H1 (cell line): ENCODE measurements at regions not wholly inside any gene's neighbourhood (a gene's known extent, or its start where the extent isn't known, plus 50 kb on each side); places are given as distances from the start of the nearest gene placed in this dataset.

Experiments
- CTCF ChIA-PET: fragments of 300-600 bp; sonication (Branson Sonifier 250); formaldehyde crosslinking; loops from one replicate; lab custom pipeline; 2021; ENCODE audit not compliant: partially characterized antibody; lab: Charles Lee
- POLR2A ChIA-PET: fragments of 300-600 bp; sonication (Branson Sonifier 250); formaldehyde crosslinking; loops from one replicate; lab custom pipeline; 2021; ENCODE audit warnings: inconsistent platforms; ENCODE audit not compliant: partially characterized antibody; lab: Charles Lee
- DNase-seq, 2 experiments: peaks; one replicate each; pipeline versions ENCODE4 v3.0.0 to v3.0.0-alpha.2; 2010 to 2022; ENCODE audit warnings: low spot score in 2 of 2, low read depth in 1 of 2, mixed read lengths in 1 of 2
- FAIRE-seq: peaks from 2 replicates; lab custom pipeline; 2011; peaks lifted over from hg19 to GRCh38; lab: Jason Lieb, UNC
- H2AFZ ChIP-seq: 2 replicates; pipeline ENCODE4 v1.8.1; 2012; ENCODE audit warnings: low read length, inconsistent platforms
- H2AK5ac ChIP-seq: 2 replicates; pipeline ENCODE4 v1.6.1; 2013; ENCODE audit warnings: low read depth, low read length
- H2BK120ac ChIP-seq: replicated peaks from 2 replicates; pipeline ENCODE3; 2013; ENCODE audit warnings: low read depth, low read length, inconsistent platforms
- H2BK12ac ChIP-seq: 2 replicates; pipeline ENCODE4 v1.6.1; 2013; ENCODE audit warnings: low read depth, low read length
- H2BK15ac ChIP-seq: 2 replicates; pipeline ENCODE4 v1.6.1; 2013; ENCODE audit warnings: low read length
- H2BK20ac ChIP-seq: 2 replicates; pipeline ENCODE4 v1.6.1; 2013; ENCODE audit warnings: low read length
- H2BK5ac ChIP-seq: 2 replicates; pipeline ENCODE4 v1.6.1; 2013; ENCODE audit warnings: low read depth, low read length
- H3K14ac ChIP-seq: 2 replicates; pipeline ENCODE4 v1.6.1; 2013; ENCODE audit warnings: inconsistent platforms; ENCODE audit not compliant: insufficient read length
- H3K18ac ChIP-seq: 2 replicates; pipeline ENCODE4 v1.6.1; 2013; ENCODE audit warnings: low read length; ENCODE audit errors: extremely low read depth
- H3K23ac ChIP-seq: 2 replicates; pipeline ENCODE4 v1.6.1; 2013; ENCODE audit warnings: inconsistent platforms; ENCODE audit not compliant: insufficient read length
- H3K23me2 ChIP-seq: 2 replicates; pipeline ENCODE4 v1.6.1; 2013; ENCODE audit warnings: low read depth, low read length
- H3K27ac ChIP-seq: 2 replicates; pipeline ENCODE4 v1.6.1; 2011; ENCODE audit warnings: low read depth, low read length, inconsistent platforms
- H3K27me3 ChIP-seq, 4 experiments: replicated peaks in 1 of 4; 1 replicate in 1 of 4; 2 replicates in 3 of 4; pipeline versions ENCODE4 v1.6.1 to v1.8.1; 2011 to 2013; ENCODE audit warnings: low read length in 3 of 4, mild to moderate bottlenecking in 3 of 4, inconsistent platforms in 2 of 4, mixed read lengths in 2 of 4, moderate library complexity in 1 of 4; ENCODE audit not compliant: control insufficient read depth in 3 of 4, insufficient read depth in 3 of 4; ENCODE audit errors: extremely low read depth in 1 of 4
- H3K36me3 ChIP-seq, 4 experiments: 2 replicates each; pipeline versions ENCODE4 v1.6.1 to v1.8.1; 2011 to 2013; ENCODE audit warnings: mild to moderate bottlenecking in 4 of 4, low read length in 3 of 4, moderate library complexity in 2 of 4, control low read depth in 1 of 4, inconsistent platforms in 1 of 4; ENCODE audit not compliant: insufficient read depth in 4 of 4, control insufficient read depth in 2 of 4
- H3K4ac ChIP-seq: replicated peaks from 2 replicates; pipeline ENCODE3; 2013; ENCODE audit warnings: low read length, low read depth, mixed read lengths, inconsistent platforms; ENCODE audit not compliant: insufficient read length
- H3K4me1 ChIP-seq, 4 experiments: replicated peaks in 1 of 4; 1 replicate in 1 of 4; 2 replicates in 3 of 4; pipeline versions ENCODE4 v1.6.1 to v1.8.1; 2011 to 2013; ENCODE audit warnings: low read length in 3 of 4, inconsistent platforms in 2 of 4, mixed read lengths in 1 of 4; ENCODE audit not compliant: insufficient read depth in 4 of 4, control insufficient read depth in 3 of 4
- H3K4me2 ChIP-seq, 2 experiments: 2 replicates each; pipeline versions ENCODE4 v1.6.1 to v1.8.1; 2011 to 2013; ENCODE audit warnings: low read depth in 2 of 2, low read length in 2 of 2, control low read depth in 1 of 2, inconsistent platforms in 1 of 2, mild to moderate bottlenecking in 1 of 2; ENCODE audit not compliant: insufficient read depth in 1 of 2
- H3K4me3 ChIP-seq, 4 experiments: fragments of 200-600, 300-600 bp in 1 of 4; sonication (generic), shearing (Covaris generic), sonication (Bioruptor Twin) in 1 of 4; 2 replicates each; pipeline versions ENCODE4 v1.5.1 to v1.8.1; 2011 to 2016; ENCODE audit warnings: low read length in 4 of 4, low read depth in 3 of 4, control low read depth in 2 of 4, inconsistent platforms in 2 of 4, mild to moderate bottlenecking in 2 of 4, mixed read lengths in 1 of 4, moderate library complexity in 1 of 4; ENCODE audit not compliant: insufficient read depth in 2 of 4; ENCODE audit errors: extremely low read depth in 1 of 4
- H3K56ac ChIP-seq: replicated peaks from 2 replicates; pipeline ENCODE3; 2013; ENCODE audit warnings: low read depth, mild to moderate bottlenecking, mixed read lengths, low read length, inconsistent platforms; ENCODE audit not compliant: insufficient read length
- H3K79me1 ChIP-seq: 2 replicates; pipeline ENCODE4 v1.6.1; 2013; ENCODE audit warnings: low read depth, low read length, control low read depth
- H3K79me2 ChIP-seq, 2 experiments: 2 replicates each; pipeline versions ENCODE4 v1.6.1 to v1.8.1; 2012 to 2013; ENCODE audit warnings: low read length in 2 of 2, mild to moderate bottlenecking in 2 of 2, inconsistent platforms in 1 of 2; ENCODE audit not compliant: insufficient read depth in 2 of 2, control insufficient read depth in 1 of 2
- H3K9ac ChIP-seq, 4 experiments: replicated peaks in 1 of 4; 1 replicate in 1 of 4; 2 replicates in 3 of 4; pipeline versions ENCODE4 v1.6.1 to v1.8.1; 2011 to 2013; ENCODE audit warnings: low read depth in 3 of 4, low read length in 3 of 4, control low read depth in 2 of 4, mild to moderate bottlenecking in 2 of 4, moderate library complexity in 2 of 4, inconsistent platforms in 1 of 4; ENCODE audit errors: extremely low read depth in 1 of 4
- H3K9me3 ChIP-seq, 2 experiments: 2 replicates each; pipeline versions ENCODE4 v1.6.1 to v1.8.1; 2012 to 2013; ENCODE audit warnings: mild to moderate bottlenecking in 2 of 2, moderate library complexity in 2 of 2, control low read depth in 1 of 2, inconsistent platforms in 1 of 2, low read depth in 1 of 2, low read length in 1 of 2, mixed read lengths in 1 of 2; ENCODE audit not compliant: insufficient read depth in 2 of 2
- H4K20me1 ChIP-seq, 2 experiments: replicated peaks in 1 of 2; 2 replicates each; pipeline versions ENCODE3 to v1.8.1; 2011 to 2013; ENCODE audit warnings: inconsistent platforms in 2 of 2, low read length in 2 of 2, mild to moderate bottlenecking in 1 of 2; ENCODE audit not compliant: insufficient read depth in 2 of 2, control insufficient read depth in 1 of 2
- H4K5ac ChIP-seq: 2 replicates; pipeline ENCODE4 v1.6.1; 2013; ENCODE audit warnings: low read length, low read depth, mixed read lengths, inconsistent platforms; ENCODE audit not compliant: insufficient read length
- H4K8ac ChIP-seq: 2 replicates; pipeline ENCODE4 v1.8.0; 2013; ENCODE audit warnings: mild to moderate bottlenecking, moderate library complexity, low read length, inconsistent platforms; ENCODE audit not compliant: insufficient read depth; ENCODE audit errors: extremely low read depth
- H4K91ac ChIP-seq: replicated peaks from 2 replicates; pipeline ENCODE3; 2013; ENCODE audit warnings: low read length, mixed read lengths, inconsistent platforms; ENCODE audit not compliant: insufficient read length
- BACH1 ChIP-seq: IDR thresholded peaks from 2 replicates; pipeline ENCODE4 v1.6.1; 2012; ENCODE audit warnings: low read length, improper control_type of control experiment
- BRCA1 ChIP-seq: IDR thresholded peaks from 2 replicates; pipeline ENCODE4 v1.6.1; 2012; ENCODE audit warnings: low read depth, low read length, improper control_type of control experiment
- GABPA ChIP-seq: IDR thresholded peaks from 2 replicates; pipeline ENCODE4 v1.6.1; 2011; ENCODE audit warnings: mild to moderate bottlenecking, low read length, moderate library complexity, borderline replicate concordance; ENCODE audit not compliant: insufficient read depth
- GTF2F1 ChIP-seq: IDR thresholded peaks from 2 replicates; pipeline ENCODE4 v1.6.1; 2012; ENCODE audit warnings: low read depth, low read length, improper control_type of control experiment, borderline replicate concordance
- HDAC2 ChIP-seq, 2 experiments: fragments of 300-600 bp in 1 of 2; sonication (generic) in 1 of 2; IDR thresholded peaks; 2 replicates each; pipeline ENCODE4 v1.6.1; 2011 to 2012; ENCODE audit warnings: low read depth in 2 of 2, low read length in 2 of 2, mild to moderate bottlenecking in 2 of 2, moderate library complexity in 2 of 2, borderline replicate concordance in 1 of 2, inconsistent platforms in 1 of 2
- HDAC6 ChIP-seq: IDR thresholded peaks from one replicate; pipeline ENCODE4 v1.7.1; 2012; ENCODE audit warnings: low read depth, mild to moderate bottlenecking, inconsistent platforms, low read length, moderate library complexity
- JUN ChIP-seq: IDR thresholded peaks from 2 replicates; pipeline ENCODE4 v1.6.1; 2011; ENCODE audit warnings: low read depth, mild to moderate bottlenecking, improper control_type of control experiment, low read length
- RAD21 ChIP-seq, 2 experiments: IDR thresholded peaks in 1 of 2; conservative IDR thresholded peaks in 1 of 2; 2 replicates each; pipeline ENCODE4 v1.6.1; 2011; ENCODE audit warnings: low read depth in 2 of 2, low read length in 2 of 2, improper control_type of control experiment in 1 of 2, inconsistent platforms in 1 of 2, mild to moderate bottlenecking in 1 of 2, moderate library complexity in 1 of 2
- SP4 ChIP-seq: IDR thresholded peaks from 2 replicates; pipeline ENCODE4 v1.6.1; 2012; ENCODE audit warnings: low read length, inconsistent platforms
- SRF ChIP-seq: IDR thresholded peaks from 2 replicates; pipeline ENCODE4 v1.6.1; 2011; ENCODE audit warnings: mild to moderate bottlenecking, low read depth, low read length, moderate library complexity
- TAF7 ChIP-seq: optimal IDR thresholded peaks from 2 replicates; pipeline ENCODE3; 2011; ENCODE audit warnings: low read depth, mild to moderate bottlenecking, inconsistent platforms, low read length, moderate library complexity, borderline replicate concordance
- TBP ChIP-seq: IDR thresholded peaks from 2 replicates; pipeline ENCODE4 v1.6.1; 2011; ENCODE audit warnings: low read depth, low read length, improper control_type of control experiment
- USF2 ChIP-seq: IDR thresholded peaks from 2 replicates; pipeline ENCODE4 v1.6.1; 2011; ENCODE audit warnings: low read length, improper control_type of control experiment
- YY1 ChIP-seq: IDR thresholded peaks from 2 replicates; pipeline ENCODE4 v1.6.1; 2011; ENCODE audit warnings: low read depth, mild to moderate bottlenecking, low read length
- WGBS, 2 experiments: shearing (Covaris generic) in 1 of 2; methylation state at CpG; one replicate each; pipeline versions ENCODE4 v1.1.6 to v1.1.7; 2013 to 2015; ENCODE audit warnings: low lambda C conversion rate in 2 of 2, mixed read lengths in 2 of 2, inconsistent platforms in 1 of 2, low coverage in 1 of 2, missing lambda C conversion rate in 1 of 2; ENCODE audit not compliant: insufficient replicate concordance in 2 of 2, insufficient coverage in 1 of 2, insufficient read length in 1 of 2; ENCODE audit errors: extremely low coverage in 1 of 2, missing lambda C conversion rate in 1 of 2; 5-methylcytosine and 5-hydroxymethylcytosine counted together

DNA sequence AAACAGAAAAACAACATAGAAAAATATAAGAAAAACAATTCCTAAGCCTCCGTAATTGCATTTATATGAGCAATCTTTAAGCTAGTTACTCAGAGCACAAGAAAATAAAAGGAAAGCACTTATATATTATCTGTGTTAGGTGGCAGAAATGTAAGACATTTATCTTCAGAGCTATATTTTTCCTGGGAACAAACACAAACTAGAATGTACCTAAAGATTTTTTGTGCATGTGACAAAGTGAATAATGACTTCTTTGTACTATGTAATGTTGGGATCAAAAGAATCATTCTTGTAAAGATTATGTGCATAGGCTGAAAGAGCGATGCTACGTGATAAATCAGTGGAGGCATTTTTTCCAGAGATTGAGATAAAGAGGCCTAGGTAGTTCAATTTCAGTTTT lies 111.3 kb upstream of the GMNC start:
- Histone ChIP-seq H3K27me3 (no peaks in the 10 kb centered on the region), H2BK12ac (no peak overlapping the region), H4K91ac (no peak overlapping the region), H2BK15ac (no peak overlapping the region), H3K23me2 (no peaks in the 10 kb centered on the region), H2BK5ac (no peak overlapping the region), H3K9me3 (no peaks in the 10 kb centered on the region), H3K79me1 (no peaks in the 10 kb centered on the region), H3K4me2 (no peak overlapping the region), H2BK20ac (no peak overlapping the region), H3K14ac (no peak overlapping the region), H2AFZ (no peak overlapping the region), H3K56ac (no peak overlapping the region), H3K18ac (no peak overlapping the region), H3K27ac (no peak overlapping the region), H3K9ac (no peak overlapping the region), H3K23ac (no peak overlapping the region), H2AK5ac (no peak overlapping the region), H3K4me1 (no peaks in the 10 kb centered on the region; a peak in 1 of 7 replicates), H3K4ac (no peak overlapping the region), H4K20me1 (no peaks in the 10 kb centered on the region), H3K36me3 (no peaks in the 10 kb centered on the region), H3K79me2 (no peaks in the 10 kb centered on the region), H3K4me3 (no peak overlapping the region), H4K5ac (no peak overlapping the region), H2BK120ac (no peak overlapping the region), H4K8ac (no peak overlapping the region)
- WGBS, 2 experiments = 91% methylated on average over 3 of the region's 3 CpGs; no CpG with 5 or more reads in 1 of the 2 experiments
- ChIA-PET POLR2A (no interaction called here), CTCF (interaction anchor here (0.5 kb wide), 1 partner anchor 58 kb away, joined by 3 read pairs; no protein-coding TSS in a partner anchor)
- no peak for DNase-seq
- FAIRE-seq = no peak
- TF ChIP-seq BACH1 (no peak), SRF (no peak), TBP (no peak), TAF7 (no peak), GABPA (no peak), HDAC6 (no peak), HDAC2 (IDR thresholded peaks at IDR 0.05; ENCODE audit: borderline replicate concordance in 1 of 2, low read depth in 2 of 2, low read length in 2 of 2) (no peak), RAD21 (IDR thresholded peaks at IDR 0.05 in 1 of 2, conservative IDR thresholded peaks at IDR 0.05 in 1 of 2; ENCODE audit: low read depth in 2 of 2, low read length in 2 of 2) (no peak), BRCA1 (no peak), SP4 (no peak), YY1 (no peak), JUN (no peak), GTF2F1 (no peak), USF2 (no peak)
